GM18858 (cell line): ENCODE measurements at regions not wholly inside any gene's neighbourhood (a gene's known extent, or its start where the extent isn't known, plus 50 kb on each side); places are given as distances from the start of the nearest gene placed in this dataset.
A peak's percentile ranks its signal among the peaks of the same experiment; 100 is the strongest.

ENCODE experiments used
- ATAC-seq: cut with Tn5 transposase; IDR thresholded peaks from one replicate; pipeline ENCODE4 v1.9.1; 2021; ENCODE audit not compliant: unreplicated experiment

DNA sequence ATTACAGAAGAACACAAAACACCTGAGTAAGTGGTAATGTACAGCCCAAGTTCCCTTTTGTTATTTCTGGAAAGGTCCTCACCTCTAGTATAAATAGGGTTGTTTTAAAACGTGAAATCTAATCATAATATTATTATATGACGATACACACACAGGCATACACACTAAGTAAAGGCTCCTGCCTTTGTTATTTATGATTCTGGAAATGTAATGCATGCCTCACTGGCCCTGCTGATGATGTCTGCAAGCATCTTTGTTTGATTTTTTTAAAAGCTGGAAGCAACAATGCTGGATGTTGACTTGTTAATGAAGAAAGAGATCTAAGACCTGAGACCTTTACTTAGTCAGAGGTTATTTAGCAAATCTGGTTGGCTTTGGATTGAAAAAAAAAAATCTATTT, 307.4 kb upstream of the SORCS1 start:
- ATAC-seq, result no peak

DNA sequence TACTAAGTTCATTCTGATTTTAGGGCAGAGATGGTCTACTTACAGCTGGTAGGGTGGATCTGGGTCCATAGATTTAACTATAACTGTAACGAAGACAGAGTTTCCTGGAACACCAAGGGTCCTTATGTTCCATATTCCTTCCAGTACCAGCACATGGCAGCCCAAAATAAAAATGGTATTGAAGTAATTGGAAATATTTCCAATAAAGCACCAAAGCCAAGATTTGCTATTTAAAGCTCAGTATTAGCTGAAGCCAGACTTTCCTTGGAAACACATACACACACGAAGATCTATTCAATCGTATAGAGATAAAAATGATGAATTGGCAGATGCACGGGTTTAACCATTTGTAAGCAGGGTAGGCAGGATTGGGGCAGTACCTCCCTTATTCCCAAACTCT, 289.1 kb upstream of the SORCS1 start:
- no peak for ATAC-seq

DNA sequence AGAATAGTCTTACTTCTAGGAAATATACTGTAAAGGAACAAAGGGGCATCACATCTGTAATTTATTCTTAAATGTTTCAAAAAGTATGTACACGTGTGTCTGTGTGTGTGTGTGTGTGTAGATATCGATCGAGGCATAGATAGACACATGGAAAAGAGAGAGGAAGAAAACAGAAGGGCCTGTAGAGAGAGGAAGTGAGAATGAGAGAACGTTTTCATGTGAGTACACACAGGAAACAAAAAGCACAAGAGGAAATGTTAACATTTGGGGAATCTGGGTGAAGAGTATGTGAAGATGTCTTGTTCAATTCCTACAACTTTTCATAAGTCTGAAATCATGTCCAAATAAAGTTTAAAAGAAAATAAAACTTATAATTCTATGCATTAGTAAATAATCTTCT, 286.5 kb upstream of the SORCS1 start:
- ATAC-seq, result peak; percentile 52

DNA sequence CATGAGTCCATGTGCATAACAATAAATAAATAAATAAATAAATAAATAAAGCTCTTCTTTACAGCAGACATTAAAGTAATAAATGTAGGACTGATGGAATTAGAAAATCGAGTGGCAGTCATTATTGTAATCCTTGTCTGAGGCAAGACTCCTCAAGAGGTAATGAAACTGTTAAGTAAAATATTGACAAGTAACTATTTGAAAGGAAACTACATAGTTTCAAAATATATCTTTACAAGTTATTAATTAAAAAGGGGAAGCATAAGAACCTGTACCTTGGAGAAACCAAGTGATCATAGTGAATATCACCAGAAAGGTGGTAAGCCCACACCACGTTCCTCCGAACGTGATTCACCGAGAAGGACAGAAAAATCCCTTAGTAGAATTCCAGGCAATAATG, 285.6 kb upstream of the SORCS1 start:
- ATAC-seq, result no peak

DNA sequence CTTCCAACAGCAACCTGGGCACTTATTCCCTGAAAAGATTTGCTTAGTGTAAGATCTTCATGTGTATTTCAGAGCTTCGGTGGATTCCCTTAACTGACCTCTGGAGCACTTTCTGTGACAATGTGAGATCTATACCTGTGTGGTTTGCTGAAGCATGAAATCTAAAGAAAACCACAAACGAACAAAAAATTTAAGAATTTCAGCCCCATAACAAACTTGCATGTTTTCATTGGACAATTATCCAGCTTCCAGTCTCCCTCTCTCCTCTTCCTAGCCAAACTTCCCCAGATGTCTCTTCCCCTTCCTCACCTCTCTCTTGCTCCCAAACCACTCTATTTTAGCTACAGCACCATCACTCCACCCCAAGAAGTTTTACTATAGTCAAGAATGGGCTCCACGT, 279.9 kb upstream of the SORCS1 start:
- no peak for ATAC-seq

DNA sequence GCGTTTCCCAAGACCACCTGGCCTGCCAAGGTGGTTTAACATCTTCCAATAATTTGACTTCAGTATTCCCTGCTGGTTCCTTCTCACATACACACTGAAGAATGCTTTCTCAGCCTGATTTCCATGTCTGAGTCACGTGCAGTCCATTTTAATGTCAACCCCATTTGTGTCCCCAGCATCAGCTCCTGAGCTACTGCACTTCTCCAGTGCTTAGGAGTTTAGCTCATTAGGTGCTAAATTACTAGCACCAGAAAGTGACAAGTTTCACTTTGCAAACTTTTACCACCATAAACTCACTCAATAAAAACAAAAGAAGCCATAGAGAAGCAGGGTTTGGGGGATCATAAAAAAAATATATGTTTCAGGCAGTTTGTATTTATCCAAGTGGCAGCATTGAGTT, 279.3 kb upstream of the SORCS1 start:
- no peak for ATAC-seq

DNA sequence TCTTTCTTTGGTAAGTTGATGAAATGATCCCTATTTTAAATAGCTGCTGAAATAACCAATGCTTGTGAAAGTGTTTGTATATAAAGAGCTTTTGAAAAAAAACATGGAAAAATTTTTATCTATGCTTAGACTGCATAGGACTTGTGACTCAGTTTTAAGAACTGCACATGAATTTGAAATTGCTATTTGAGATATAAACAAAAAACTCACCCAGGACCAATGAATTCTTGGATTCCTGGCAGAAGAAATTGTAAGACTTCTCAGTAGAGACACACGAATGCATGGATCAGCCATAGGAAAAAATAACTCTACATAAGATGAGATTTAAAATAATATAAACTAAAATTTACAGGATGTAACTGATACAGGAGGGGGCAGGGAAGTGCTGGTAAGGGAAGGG, 278.8 kb upstream of the SORCS1 start:
- ATAC-seq, result no peak

DNA sequence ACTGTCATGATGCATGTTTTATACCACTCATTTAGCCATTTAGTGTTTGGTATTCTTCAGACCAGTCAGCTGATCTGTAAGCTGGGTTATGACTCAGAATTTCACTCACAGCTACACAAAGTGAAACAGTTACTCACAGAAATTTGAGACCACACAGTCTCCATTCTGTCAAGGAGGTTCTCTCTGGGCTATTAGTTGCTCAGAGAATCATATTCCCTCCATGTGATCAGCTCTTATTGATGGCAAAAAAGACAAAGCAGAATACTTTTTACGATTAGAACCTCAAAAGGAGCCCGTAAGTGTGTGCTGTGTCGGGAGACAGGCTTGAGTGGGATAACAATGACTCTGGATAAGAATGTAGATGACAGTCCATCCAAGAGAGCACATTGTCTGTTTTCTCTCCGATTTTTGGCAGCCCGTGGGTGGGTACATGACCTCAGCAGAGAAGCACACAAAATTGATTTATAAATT, 277.6 kb upstream of the SORCS1 start:
- peak; percentile 99 for ATAC-seq

DNA sequence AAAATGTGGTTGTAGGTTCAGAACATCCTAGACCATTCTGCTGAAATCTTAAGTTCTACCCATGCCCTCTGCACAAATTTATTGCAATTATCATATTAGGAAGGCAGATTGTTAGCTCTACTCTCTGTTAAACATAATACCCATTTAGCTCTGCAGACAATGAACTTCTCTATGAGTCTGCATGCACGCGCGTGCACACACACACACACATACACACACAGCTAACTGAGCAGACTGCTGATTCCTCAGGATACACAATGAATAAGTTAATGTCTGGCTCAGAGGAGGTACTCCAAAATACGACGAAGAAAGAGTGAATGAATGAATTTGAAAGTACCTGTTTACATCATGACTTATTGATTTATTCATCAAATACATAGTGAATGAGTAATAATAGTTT, 276.2 kb upstream of the SORCS1 start:
- ATAC-seq, result no peak

DNA sequence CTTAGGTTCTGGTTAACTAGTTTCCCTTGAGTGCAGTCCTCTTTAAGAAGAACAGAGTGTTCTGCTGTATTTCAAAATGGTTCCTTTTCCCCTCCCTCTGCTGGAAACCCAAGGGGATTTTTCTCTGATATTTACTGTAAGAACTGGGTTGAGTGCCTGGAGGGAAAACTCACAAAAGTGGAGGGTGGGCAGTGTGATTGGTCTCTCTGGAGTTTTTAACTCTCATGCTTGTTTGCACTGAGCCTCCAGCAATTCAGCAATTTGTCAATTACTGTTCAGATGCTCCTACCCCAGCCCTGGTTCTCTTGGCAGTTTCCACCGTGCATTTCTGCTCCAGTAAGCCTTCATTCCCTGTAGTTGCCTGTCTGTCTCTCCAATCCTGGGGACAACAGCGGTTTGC, 273.4 kb upstream of the SORCS1 start:
- ATAC-seq, result no peak

DNA sequence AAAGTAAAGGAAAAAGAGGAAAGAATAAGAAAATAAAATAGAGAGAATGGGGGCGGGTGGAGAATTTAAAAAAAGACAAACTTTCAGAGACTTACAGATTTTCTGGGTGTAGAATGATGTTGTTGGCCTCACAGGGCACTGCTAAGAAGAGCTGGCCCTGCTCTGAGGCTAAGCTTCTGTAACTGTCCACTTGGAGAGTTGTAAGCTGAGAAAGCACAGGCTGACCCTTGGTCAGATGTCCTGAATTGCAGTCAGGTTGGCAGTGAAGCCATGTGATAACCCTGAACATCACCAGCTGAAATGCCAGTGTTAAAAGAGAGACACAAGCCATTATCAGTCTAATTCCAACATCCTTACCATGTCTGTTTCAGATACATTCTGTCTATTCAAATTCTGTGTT, 272.1 kb upstream of the SORCS1 start:
- no peak for ATAC-seq

DNA sequence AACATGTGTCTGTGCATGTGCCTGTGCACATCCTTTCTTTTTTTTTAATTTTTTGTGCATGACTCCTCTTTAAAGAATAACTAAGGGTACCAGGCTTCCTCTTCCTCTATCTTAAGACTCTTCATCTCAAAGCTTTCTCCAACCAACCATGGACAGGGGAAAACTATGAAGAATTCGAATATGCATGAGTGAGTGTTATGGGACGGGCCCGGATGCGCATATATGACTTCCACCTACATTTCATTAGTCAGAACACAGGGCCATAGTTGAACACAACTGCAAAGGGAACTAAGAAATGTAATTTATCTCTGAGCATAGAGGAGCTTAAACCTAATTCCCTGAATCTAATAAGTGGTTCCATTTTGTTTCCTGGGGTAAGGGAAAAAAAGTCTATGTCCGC, 270.3 kb upstream of the SORCS1 start:
- peak; percentile 64 for ATAC-seq

DNA sequence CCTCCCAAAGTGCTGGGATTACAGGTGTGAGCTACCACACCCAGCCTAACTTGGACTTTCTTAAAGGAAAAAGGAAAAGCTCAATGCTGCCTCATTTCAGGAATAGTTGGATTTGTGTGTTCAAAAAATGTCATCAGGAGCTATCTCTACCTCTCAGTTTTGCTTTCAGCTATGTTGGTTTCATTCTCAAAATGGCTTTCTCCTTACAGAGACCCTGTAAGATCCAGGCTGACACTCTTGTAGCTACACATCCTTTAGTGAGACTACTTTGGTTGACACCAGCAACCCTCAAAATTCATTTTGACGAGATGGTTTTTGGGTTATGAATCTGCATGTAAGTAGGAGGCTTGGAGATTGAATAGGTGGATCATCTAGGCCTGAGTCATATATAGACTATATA, 269.7 kb upstream of the SORCS1 start:
- ATAC-seq, result peak; percentile 43

DNA sequence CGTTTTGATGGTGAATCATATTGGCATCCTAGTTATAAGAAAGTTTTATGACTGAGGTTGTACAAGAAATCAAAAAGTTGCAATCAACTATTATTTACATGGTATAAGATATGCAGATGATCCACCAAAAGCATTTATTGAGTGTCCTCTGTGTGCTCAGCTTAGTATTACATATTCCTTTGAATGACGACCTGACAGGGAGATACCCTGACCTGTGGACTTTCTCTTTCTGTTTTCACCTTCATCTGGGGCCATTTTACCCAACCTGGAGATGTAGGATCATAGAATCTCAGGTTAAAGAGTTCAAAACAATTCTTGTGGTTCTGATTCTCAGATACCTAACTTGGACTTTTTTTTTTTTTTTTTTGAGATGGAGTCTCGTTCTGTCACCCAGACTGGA, 269.1 kb upstream of the SORCS1 start:
- ATAC-seq, result no peak

DNA sequence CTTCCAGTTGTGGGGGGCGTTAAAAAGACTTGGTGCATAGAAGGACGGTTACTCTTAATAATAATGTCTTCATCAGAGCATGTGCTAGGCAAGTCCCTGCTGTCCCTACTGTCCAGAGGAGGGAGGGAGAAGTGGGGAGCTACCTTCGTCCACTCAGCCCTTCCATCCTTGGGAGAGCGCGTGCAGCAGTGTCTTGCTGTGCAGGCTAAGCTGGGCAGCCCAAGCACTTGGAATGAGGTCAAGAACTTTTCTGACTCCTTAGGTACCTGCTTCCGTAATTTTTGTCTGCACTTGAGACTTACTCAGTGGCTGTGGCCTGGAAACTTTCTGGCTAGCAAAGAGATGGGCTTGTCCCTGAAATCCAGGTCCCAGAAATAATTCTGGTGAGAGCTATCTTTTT, 265.9 kb upstream of the SORCS1 start:
- no peak for ATAC-seq

DNA sequence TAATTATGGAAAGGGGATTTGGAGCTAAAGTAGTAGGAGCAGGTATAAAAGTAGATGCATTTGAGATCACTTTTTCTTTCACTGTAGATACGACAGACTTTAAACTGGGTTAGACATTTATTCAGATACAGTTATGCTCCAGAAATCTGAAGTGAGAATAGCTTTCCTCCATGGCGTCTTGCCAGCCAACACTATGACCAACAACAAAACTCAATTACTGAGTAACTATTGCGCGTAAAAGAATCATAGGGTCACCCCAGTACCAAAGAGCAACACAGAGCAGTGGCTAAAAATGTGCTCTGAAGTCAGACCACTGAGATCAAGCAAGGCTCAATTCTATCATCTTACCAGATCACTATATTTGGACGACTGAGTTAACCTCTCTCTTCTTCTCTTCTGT, 262.5 kb upstream of the SORCS1 start:
- ATAC-seq, result no peak

DNA sequence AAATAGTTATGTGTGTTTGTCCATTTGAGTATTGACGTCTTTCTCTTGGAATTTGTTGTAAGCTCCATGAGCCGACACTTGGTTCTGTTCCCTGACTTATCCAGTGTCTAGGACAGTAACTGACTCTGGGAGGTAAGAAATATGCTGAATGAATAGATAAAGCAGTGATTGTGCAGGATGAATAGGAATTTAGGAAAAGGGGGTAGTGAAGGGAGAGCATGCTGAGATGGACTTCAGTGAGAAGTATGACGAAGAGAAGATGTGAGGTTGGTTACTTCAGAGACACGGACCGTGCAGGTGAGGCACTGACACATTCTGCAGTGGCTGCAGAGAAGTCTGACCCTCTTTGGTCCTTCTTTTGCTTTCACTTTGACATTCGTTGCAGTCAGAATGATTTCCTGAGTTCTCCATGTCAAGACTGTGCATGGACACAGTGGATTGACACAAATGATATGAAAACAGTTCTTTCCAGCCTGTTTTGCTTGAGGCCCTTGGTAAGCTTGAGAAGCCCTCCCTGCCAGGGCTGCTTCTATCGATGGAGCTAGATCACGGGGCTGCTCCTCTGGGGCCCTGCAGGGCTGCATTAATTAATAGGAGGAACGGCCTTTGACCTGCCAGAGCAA, 261.5 kb upstream of the SORCS1 start:
- ATAC-seq, result peak; percentile 78

DNA sequence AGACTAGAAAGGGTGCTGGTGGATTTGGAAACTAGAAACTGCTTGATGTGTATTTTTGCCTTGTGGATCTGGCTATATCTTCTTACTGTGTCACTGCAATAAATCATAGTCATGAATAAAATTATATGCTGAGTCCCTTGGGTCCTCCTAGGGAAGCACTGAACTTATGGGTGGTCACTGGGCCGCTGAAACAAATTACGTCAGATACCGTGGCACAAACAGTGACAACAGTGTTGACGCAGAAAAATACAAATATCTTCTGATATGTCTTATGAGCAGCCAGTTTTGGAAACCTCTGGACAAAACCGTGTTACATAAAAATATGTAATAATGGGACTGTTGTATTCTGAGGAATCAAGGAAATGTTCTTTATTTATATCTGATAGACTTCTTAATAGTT, 260.1 kb upstream of the SORCS1 start:
- no peak for ATAC-seq

DNA sequence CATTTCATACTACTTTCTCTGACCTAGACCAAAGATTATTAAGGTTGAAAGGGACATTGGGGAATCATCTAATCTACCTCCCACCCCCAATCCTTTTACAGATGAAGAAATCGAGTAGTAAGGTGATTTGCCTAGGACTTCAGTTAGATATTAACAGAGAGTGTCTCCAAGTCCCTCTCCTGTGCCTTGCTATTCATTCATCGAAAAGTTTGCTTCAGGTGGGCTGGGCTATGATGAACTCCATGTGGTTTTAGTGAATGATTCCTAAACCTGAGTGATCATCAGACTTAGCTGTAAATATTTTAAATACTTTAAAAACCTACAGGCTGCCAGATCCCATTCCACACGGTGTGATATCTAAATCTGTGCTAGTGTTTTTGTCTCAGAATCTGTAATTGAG, 259.4 kb upstream of the SORCS1 start:
- no peak for ATAC-seq

DNA sequence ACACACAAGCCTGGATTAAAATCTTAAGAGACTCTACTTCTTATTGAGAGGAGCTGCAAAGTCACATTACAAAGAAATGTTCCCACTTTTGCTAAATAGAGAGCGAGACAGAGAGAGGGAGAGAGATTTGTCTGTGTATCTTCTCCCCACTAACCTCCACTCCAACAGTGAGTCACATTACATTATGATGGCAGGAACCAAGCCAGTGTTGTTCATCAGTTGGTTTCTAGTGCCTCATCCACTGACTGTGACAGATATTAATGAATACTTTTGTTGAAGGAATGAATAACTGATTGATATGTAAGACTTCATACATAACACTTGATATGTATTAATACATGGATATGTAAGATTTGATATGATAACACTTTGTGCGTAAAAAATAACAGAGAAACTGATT, 258.2 kb upstream of the SORCS1 start:
- no peak for ATAC-seq

DNA sequence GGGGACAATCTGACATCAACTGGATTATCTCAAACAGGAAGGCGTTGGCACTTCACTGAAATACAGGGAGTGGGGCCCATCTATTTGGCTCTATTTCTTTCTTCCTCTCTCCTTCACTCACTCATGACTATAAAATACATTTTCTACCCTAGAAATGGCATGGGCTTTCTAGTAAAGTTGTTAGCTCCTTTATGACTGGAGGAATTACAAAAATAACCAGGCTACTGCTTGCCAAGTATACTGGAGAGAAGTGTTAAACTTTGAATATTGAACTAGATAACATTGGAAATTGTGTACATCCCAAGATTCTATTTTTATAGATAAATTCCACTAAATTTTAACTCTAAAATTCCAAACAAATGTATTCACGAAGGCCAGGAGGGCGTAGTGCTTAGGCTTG, 255.7 kb upstream of the SORCS1 start:
- no peak for ATAC-seq

DNA sequence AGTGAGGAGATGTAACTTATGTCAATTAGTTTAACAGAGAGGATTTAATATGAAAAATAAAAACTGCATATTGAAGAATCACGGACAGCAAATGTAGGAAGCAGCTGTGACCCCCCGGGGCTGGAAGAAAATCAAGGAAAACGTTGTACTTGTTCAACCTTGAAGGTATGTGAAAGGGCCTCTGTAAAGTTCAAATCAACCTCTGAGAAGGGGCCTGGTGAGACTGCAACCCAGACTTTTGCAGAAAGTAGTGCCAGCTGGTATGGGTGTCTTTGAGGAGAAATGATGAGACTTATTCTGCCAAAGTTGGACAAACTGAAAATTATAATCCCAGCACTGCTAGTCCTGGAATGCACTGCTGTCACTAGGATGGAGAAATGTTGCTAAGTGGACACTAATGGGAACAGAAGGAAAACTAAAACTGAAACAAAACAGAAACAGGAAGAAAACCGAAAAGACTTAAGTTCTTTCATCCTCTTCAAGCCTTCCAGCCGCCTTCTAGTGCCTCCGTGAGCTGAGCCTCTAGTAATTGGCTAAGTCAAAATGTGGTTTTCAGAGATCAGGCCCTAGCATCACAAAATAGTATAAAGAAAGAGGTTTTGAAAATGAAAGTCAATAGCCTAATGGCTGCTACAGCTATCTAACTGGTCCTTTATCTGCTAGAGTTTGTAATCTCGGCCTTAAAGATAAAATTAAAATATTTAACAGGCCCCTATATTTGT, 253.7 kb upstream of the SORCS1 start:
- ATAC-seq, result peak; percentile 68

DNA sequence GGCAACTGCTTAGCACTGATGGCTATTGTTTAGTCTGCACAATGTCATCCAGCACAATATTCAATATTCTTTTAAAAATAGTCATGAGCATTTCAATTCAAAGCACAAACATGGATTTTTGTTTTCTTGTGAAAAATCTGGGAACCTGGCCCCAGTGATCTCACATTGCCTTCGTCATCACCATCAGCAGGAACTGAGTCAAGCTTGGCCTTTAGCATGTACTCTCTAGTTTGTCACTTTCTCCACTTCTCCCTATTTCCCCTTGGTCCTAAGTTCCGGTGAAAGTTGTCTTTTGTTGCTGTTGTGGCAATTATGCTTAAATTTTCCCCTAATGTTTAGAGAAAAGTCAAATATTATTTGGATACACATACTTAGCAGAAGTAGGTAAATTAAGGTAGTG, 252.9 kb upstream of the SORCS1 start:
- ATAC-seq, result no peak
